DND-41 (cell line): ENCODE measurements at regions not wholly inside any gene's neighbourhood (a gene's known extent, or its start where the extent isn't known, plus 50 kb on each side); places are given as distances from the start of the nearest gene placed in this dataset.

ENCODE experiments used
- EZH2 ChIP-seq: IDR thresholded peaks from 3 replicates; pipeline ENCODE4 v1.6.1; 2012; ENCODE audit warnings: borderline replicate concordance, low read depth, mild to moderate bottlenecking, moderate library complexity, low read length, inconsistent platforms; ENCODE audit not compliant: severe bottlenecking
- TF ChIP-seq, protein P1 (sequence below): IDR thresholded peaks from 2 replicates; pipeline ENCODE4 v1.5.1; 2012; ENCODE audit warnings: borderline replicate concordance, low read length, moderate library complexity, mild to moderate bottlenecking; ENCODE audit not compliant: poor library complexity, severe bottlenecking; ENCODE audit errors: extremely low read depth

DNA sequence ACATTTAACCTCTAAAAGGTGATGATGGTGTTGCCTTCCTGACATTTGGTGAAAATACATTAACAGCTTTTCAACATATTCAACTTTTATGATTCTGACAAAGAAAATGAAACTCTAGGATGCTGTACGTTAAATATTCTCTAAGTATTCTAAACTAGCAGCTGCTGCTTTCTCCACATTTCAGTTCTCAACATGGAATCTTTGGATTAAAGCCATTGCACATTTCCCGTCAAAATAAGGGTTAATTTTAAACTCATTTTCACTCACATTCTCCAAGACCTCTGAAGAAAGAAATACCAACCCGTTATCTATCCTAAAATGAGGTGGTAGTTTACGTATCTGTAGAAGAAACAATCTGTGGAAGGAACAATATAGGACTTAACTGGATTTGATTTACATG is 655.7 kb upstream of the ARPP21 start:
- TF ChIP-seq, protein P1, sequence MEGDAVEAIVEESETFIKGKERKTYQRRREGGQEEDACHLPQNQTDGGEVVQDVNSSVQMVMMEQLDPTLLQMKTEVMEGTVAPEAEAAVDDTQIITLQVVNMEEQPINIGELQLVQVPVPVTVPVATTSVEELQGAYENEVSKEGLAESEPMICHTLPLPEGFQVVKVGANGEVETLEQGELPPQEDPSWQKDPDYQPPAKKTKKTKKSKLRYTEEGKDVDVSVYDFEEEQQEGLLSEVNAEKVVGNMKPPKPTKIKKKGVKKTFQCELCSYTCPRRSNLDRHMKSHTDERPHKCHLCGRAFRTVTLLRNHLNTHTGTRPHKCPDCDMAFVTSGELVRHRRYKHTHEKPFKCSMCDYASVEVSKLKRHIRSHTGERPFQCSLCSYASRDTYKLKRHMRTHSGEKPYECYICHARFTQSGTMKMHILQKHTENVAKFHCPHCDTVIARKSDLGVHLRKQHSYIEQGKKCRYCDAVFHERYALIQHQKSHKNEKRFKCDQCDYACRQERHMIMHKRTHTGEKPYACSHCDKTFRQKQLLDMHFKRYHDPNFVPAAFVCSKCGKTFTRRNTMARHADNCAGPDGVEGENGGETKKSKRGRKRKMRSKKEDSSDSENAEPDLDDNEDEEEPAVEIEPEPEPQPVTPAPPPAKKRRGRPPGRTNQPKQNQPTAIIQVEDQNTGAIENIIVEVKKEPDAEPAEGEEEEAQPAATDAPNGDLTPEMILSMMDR, result no peak
- TF ChIP-seq EZH2, result no peak
